ENCODE measurements at regions not wholly inside any gene's neighbourhood (a gene's known extent, or its start where the extent isn't known, plus 50 kb on each side); places are given as distances from the start of the nearest gene placed in this dataset.

- DNase-seq (ENCODE audit: low spot score) (peak; percentile 5), FAIRE-seq (no peak), ATAC-seq (no peak)
- ChIA-PET CTCF (ENCODE audit: low intra/inter-chr PET ratio, low total read pairs) (no interaction called here), POLR2A (no interaction called here)
- Histone ChIP-seq H3K9me3 (ENCODE audit: low read length) (no peaks in the 10 kb centered on the region), H3K4me2 (ENCODE audit: low read depth, low read length) (no peak overlapping the region), H3K27ac (ENCODE audit: extremely low read length, insufficient read depth, low read length) (no peak overlapping the region), H3K27me3 (ENCODE audit: control insufficient read depth in 1 of 2, insufficient read depth in 2 of 2, low read length in 2 of 2) (no peaks in the 10 kb centered on the region), H2AFZ (ENCODE audit: low read length) (no peak overlapping the region), H4K20me1 (ENCODE audit: insufficient read depth, low read length) (no peaks in the 10 kb centered on the region), H3K4me1 (ENCODE audit: insufficient read depth, low read length) (no peaks in the 10 kb centered on the region), H3K4me3 (replicated peaks in 1 of 3; ENCODE audit: insufficient read depth in 1 of 3, low read depth in 2 of 3, low read length in 3 of 3) (no peak overlapping the region), H3K79me2 (ENCODE audit: insufficient read depth, low read length) (no peaks in the 10 kb centered on the region), H3K9ac (ENCODE audit: insufficient read depth, low read depth, low read length) (no peak overlapping the region), H3K36me3 (replicated peaks in 1 of 2; ENCODE audit: control insufficient read depth in 1 of 2, insufficient read depth in 2 of 2, low read length in 2 of 2) (no peaks in the 10 kb centered on the region)
- BruUV-seq (replicated peaks), result no TSS peak
- 0% methylated on average over 4 of the region's 4 CpGs for WGBS (ENCODE audit: low lambda C conversion rate)
- in situ Hi-C loops (cut with HindIII; ENCODE audit: extremely low pct_ligation_motif_present, low pct_unique_long_range_greater_than_20kb) (no loop called here), intact Hi-C loops (cut with micrococcal nuclease; ENCODE audit: unreplicated experiment) (no loop called here)
- TF ChIP-seq XBP1 (CRISPR knock-in tag; IDR thresholded peaks at IDR 0.05) (no peak), HNF4A (CRISPR knock-in tag; IDR thresholded peaks at IDR 0.05) (0 out of 2 replicates have a peak, but pooled peaks have one; percentile 9), ZNF292 (CRISPR knock-in tag; IDR thresholded peaks at IDR 0.05; ENCODE audit: borderline replicate concordance, low read depth) (no peak), CEBPB (IDR thresholded peaks at IDR 0.05; ENCODE audit: borderline replicate concordance, low read depth, low read length) (peak; percentile 21; the same call in 1 of the 2 replicates)
Measured at GRCh38 chr14:97270308-97270707, 473.1 kb downstream of the VRK1 start.

DNA sequence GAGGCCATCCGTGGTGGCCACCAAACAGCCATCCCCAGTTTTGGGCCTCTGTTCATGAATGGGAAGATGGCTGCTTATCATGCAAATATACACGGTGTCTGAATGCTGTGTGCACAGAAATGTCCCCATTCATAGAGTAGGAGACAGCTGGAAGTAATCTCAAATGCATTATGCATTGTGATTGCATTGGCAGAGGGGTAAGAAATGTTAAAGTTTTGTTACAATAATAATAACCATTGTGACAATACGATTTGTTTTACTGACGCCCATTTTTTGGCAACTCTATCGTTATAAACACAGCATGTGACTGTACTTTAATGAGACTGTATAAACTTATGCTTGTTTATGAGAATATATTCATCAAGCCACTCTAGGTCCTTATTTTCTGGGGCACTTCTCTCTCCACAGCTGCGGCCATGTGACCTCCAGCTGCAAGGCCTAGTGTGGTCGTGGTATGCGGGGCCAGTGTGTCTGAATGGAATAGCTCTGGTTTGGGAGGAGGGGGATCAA lies 474.3 kb downstream of the VRK1 start:
- Histone ChIP-seq H3K4me1 (ENCODE audit: insufficient read depth, low read length) (no peaks in the 10 kb centered on the region), H3K27ac (ENCODE audit: extremely low read length, insufficient read depth, low read length) (no peak overlapping the region), H3K4me2 (ENCODE audit: low read depth, low read length) (no peak overlapping the region), H3K27me3 (ENCODE audit: control insufficient read depth in 1 of 2, insufficient read depth in 2 of 2, low read length in 2 of 2) (no peaks in the 10 kb centered on the region), H2AFZ (ENCODE audit: low read length) (no peak overlapping the region), H3K79me2 (ENCODE audit: insufficient read depth, low read length) (no peaks in the 10 kb centered on the region), H3K9ac (ENCODE audit: insufficient read depth, low read depth, low read length) (no peak overlapping the region), H4K20me1 (ENCODE audit: insufficient read depth, low read length) (no peaks in the 10 kb centered on the region), H3K9me3 (ENCODE audit: low read length) (no peaks in the 10 kb centered on the region), H3K4me3 (replicated peaks in 1 of 3; ENCODE audit: insufficient read depth in 1 of 3, low read depth in 2 of 3, low read length in 3 of 3) (no peak overlapping the region), H3K36me3 (replicated peaks in 1 of 2; ENCODE audit: control insufficient read depth in 1 of 2, insufficient read depth in 2 of 2, low read length in 2 of 2) (no peaks in the 10 kb centered on the region)
- ATAC-seq, result no peak
- in situ Hi-C loops (cut with HindIII; ENCODE audit: extremely low pct_ligation_motif_present, low pct_unique_long_range_greater_than_20kb), result no loop called here
- no peak for FAIRE-seq
- POLR2A ChIA-PET, result no interaction called here
- WGBS (ENCODE audit: low lambda C conversion rate), result under 1% methylated on average over 8 of the region's 8 CpGs
- intact Hi-C loops (cut with micrococcal nuclease; ENCODE audit: unreplicated experiment), result no loop called here
- no TSS peak for BruUV-seq (replicated peaks)
- no peak for DNase-seq (ENCODE audit: low spot score)
- CTCF ChIA-PET (ENCODE audit: low intra/inter-chr PET ratio, low total read pairs), result no interaction called here
- no peak for TF ChIP-seq CREB1 (IDR thresholded peaks at IDR 0.05)
- no peak for TF ChIP-seq CREB1 (CRISPR knock-in tag; IDR thresholded peaks at IDR 0.05)
- TF ChIP-seq WIZ (CRISPR knock-in tag; IDR thresholded peaks at IDR 0.05), result no peak
- no peak for TF ChIP-seq ZNF318 (CRISPR knock-in tag; IDR thresholded peaks at IDR 0.05)
- TF ChIP-seq GABPA (IDR thresholded peaks at IDR 0.05; ENCODE audit: low read depth, low read length), result no peak
- no peak for TF ChIP-seq GABPA (CRISPR knock-in tag; IDR thresholded peaks at IDR 0.05; ENCODE audit: low read depth)
- TF ChIP-seq SNAPC5 (CRISPR knock-in tag; IDR thresholded peaks at IDR 0.05; ENCODE audit: borderline replicate concordance), result no peak
- no peak for TF ChIP-seq ZNF468 (CRISPR knock-in tag; IDR thresholded peaks at IDR 0.05)
- TF ChIP-seq GATAD1 (CRISPR knock-in tag; IDR thresholded peaks at IDR 0.05), result no peak

All from HepG2 (cell line).